Thyroid gland (tissue), 4 donors: ENCODE measurements at regions not wholly inside any gene's neighbourhood (a gene's known extent, or its start where the extent isn't known, plus 50 kb on each side); places are given as distances from the start of the nearest gene placed in this dataset.

ENCODE experiments used
- CTCF ChIP-seq, 6 experiments: fragments of 200-600 bp in 3 of 6; fragments of 450-650 bp in 3 of 6; sonication (generic) in 3 of 6; IDR thresholded peaks; one replicate each; pipeline ENCODE4 v1.5.1; 2016 to 2019; ENCODE audit warnings: antibody characterized with exemption in 6 of 6, mild to moderate bottlenecking in 2 of 6, inconsistent platforms in 1 of 6, moderate library complexity in 1 of 6
- POLR2A ChIP-seq, 2 donors: fragments of 450-650 bp; IDR thresholded peaks; one replicate each; pipeline ENCODE4 v1.6.1; 2017; ENCODE audit warnings: antibody characterized with exemption in 2 of 2, mild to moderate bottlenecking in 2 of 2, moderate library complexity in 1 of 2

GRCh38 chr5:171513591-171513990 lies 94.1 kb downstream of the FGF18 start:
- TF ChIP-seq CTCF (IDR thresholded peaks at IDR 0.05) (no peak), POLR2A (IDR thresholded peaks at IDR 0.05) (no peak)
